22Rv1 (cell line): ENCODE measurements at regions not wholly inside any gene's neighbourhood (a gene's known extent, or its start where the extent isn't known, plus 50 kb on each side); places are given as distances from the start of the nearest gene placed in this dataset.
A peak's percentile ranks its signal among the peaks of the same experiment; 100 is the strongest.

Source experiments
- H3K27ac ChIP-seq: fragments of 450-650 bp; 2 replicates; pipeline ENCODE4 v1.5.1; 2017
- CTCF ChIP-seq: fragments of 450-650 bp; IDR thresholded peaks from 2 replicates; pipeline ENCODE4 v1.5.1; 2017; ENCODE audit warnings: mild to moderate bottlenecking
- ZFX ChIP-seq: fragments of 450-650 bp; IDR thresholded peaks from 2 replicates; pipeline ENCODE4 v1.6.1; 2017; ENCODE audit warnings: antibody characterized with exemption, borderline replicate concordance

- H3K27ac ChIP-seq, result no peak overlapping the region
- TF ChIP-seq ZFX (no peak), CTCF (no peak)
Measured at GRCh38 chr12:107557026-107557425, 128.6 kb upstream of the PWP1 start.

- TF ChIP-seq CTCF (no peak), ZFX (no peak)
- no peak overlapping the region for H3K27ac ChIP-seq
Measured at GRCh38 chr12:107557589-107558100, 128.0 kb upstream of the PWP1 start.

DNA sequence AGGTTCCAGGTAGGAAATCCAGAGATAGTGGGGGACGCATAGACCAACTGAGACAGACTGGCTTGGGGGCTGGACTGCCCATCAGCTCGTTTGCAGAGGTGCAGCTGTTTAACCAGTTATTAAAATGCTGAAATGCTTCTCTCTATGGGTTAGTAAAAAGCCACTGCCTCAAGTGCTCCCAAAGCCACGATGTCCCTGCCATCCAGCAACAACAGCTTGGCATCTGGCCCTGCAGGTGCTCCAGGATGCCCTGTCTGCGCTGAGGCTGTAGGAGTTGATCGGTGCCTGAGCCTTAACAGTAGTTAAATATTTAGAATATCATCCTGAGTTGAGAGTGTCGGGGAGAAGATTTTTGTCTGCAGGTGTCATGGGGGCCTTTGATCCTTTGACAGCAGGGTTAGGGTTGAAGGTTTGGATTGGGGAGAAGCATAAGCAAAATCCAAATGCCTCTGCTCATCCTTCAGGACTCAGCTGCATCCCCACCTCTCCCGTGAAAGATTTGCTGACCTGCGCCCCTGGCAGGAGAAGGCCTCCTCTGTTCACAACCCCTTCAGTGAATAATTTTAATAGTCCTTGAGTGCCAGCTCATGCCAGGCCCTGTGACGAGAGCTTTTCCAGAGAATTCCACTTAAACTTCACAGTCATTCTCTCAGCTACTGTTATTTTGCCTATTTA, 127.3 kb upstream of the PWP1 start:
- no peak for TF ChIP-seq CTCF
- no peak for TF ChIP-seq ZFX
- H3K27ac ChIP-seq, result no peak overlapping the region

DNA sequence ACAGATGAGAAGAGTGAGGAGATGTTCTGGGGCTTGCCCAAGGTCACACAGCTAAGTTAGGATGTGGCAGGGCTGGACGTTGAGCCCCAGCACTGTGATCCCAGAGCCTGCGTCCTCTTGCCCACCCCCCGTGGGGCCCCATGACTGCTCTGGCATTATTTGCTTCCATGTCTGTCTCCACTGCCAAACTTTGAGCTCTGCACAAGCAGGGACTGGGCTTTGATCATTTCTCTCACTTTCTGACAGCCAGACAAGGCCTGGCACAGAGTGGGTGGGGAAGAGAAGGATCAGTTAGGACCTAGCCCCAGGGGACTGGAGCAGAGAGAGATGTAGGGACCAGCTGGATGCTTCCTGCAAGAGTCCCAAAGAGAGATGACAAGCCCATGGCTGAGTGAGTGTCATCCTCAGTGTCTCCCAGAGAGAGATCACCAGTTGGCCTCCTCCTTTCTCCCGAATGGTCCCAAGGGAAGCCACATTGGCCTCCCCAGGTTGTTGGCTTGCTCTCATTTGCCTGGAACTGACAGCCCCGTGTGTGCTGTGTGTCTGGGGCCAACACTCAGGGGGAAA, 126.7 kb upstream of the PWP1 start:
- no peak overlapping the region for H3K27ac ChIP-seq
- no peak for TF ChIP-seq ZFX

DNA sequence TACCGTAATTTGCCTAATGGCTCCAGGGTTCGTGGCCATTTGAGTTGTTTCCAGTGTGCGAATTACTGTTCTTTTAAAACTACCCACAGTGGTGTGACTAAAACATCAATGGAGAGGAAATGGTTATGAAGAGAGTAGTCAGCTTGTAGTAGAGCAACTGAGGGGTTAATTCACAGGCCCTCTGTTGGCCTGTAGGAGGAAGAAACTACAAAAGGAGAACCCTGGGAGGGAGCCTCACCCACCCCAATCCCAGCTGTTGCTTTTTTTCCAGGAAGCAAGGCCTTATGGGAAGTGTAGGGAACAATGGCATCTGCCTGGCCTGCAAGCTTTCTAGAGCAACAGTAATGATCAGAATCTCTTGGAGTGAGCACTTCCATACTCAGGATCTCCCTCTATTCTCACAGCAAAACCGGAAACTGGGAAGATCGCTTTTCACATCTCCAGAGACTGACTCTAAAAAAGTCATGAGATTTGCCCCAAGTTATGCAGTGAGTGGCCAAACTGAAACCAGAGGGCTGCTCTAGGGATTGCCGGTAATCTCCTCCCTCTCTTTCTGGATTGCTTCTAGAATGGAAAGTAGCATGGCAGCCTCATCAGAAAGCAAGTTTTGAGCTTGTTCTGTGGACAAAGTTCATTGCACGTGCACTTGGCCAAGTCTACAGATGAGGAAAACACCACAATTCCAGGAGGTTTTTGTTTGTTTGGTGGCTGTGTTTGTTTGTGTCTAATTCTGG, 125.3 kb upstream of the PWP1 start:
- no peak overlapping the region for H3K27ac ChIP-seq
- TF ChIP-seq ZFX (no peak), CTCF (no peak)

DNA sequence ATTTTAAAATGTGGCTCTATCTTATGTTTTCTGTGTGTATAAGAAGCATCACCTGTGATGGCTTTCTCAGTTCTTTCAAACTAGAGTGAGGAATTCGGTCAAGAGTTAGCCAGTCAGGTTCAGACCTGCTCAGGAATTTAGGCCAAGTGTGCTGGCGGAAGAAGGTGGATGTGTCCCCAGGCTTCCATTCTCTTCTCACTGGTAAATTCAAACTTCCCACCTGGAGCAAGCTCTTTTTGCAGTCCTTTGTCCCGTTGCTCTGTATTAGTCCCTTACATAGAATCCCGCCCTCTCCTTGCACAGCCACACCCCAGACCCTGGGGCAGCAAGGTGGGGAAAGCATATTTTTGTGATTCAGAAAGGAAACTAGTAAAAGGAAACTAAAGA, 124.7 kb upstream of the PWP1 start:
- no peak overlapping the region for H3K27ac ChIP-seq
- TF ChIP-seq CTCF, result no peak
- TF ChIP-seq ZFX, result no peak

DNA sequence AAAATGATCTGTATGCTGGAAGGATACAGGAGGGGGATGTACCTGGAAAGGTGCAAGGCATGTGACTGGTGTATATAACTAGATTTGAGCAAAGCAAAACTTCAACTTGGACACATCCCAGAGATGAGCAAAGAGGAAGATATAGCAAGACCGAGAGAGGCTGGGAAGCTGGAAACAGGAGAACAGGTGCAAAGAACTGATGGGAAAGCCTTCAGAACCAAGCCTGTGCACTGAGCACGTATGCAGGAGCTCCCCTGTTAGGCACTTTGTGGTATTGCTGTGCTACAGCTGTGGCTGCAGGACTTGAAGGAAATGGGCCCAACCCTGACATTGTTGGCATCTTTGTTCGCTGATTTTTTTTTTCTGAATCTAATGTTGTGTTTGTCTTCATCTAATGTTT, 120.7 kb upstream of the PWP1 start:
- H3K27ac ChIP-seq, result no peak overlapping the region
- peak; percentile 24 for TF ChIP-seq CTCF
- TF ChIP-seq ZFX, result no peak
